HCT116 (cell line): ENCODE measurements at regions not wholly inside any gene's neighbourhood (a gene's known extent, or its start where the extent isn't known, plus 50 kb on each side); places are given as distances from the start of the nearest gene placed in this dataset.

Source experiments
- ATAC-seq: fragments of 200-7000 bp; cut with Tn5 transposase; 2 replicates; pipeline ENCODE4 v1.9.1; 2020; ENCODE audit warnings: mild to moderate bottlenecking, moderate library complexity
- BruUV-seq: library from RNA; stranded (reverse); fragments of 400-500 nt; replicated peaks from 2 replicates; lab custom pipeline; 2021; lab: Mats Ljungman, UMichigan
- CTCF ChIA-PET: fragments of 300-600 bp; sonication (Branson Sonifier 250); formaldehyde crosslinking; loops from one replicate; lab custom pipeline; 2021; ENCODE audit warnings: antibody characterized with exemption; lab: Charles Lee
- POLR2A ChIA-PET: fragments of 300-600, 350-600 bp; sonication (Branson Sonifier 250); formaldehyde crosslinking; loops from one replicate; lab custom pipeline; 2021; ENCODE audit warnings: antibody characterized with exemption; lab: Charles Lee
- RAD21 ChIA-PET, 2 experiments: fragments of 300-600 bp; sonication (Branson Sonifier 250); formaldehyde crosslinking; loops; one replicate each; lab custom pipeline; 2023; ENCODE audit warnings: low total read pairs in 2 of 2; ENCODE audit not compliant: uncharacterized antibody in 2 of 2, unreplicated experiment in 2 of 2, low non-redundant PET in 1 of 2; lab: Charles Lee
- DNase-seq: peaks from one replicate; pipeline ENCODE4 v3.0.0-alpha.2; 2010; ENCODE audit warnings: low read depth, low spot score
- H2AFZ ChIP-seq: fragments of 200-600 bp; shearing (Covaris generic), sonication (generic); 2 replicates; pipeline ENCODE4 v1.6.1; 2017; ENCODE audit warnings: low read depth, mixed run types, mixed read lengths, antibody characterized with exemption, low read length; ENCODE audit not compliant: poor library complexity, severe bottlenecking
- H3K27ac ChIP-seq: 2 replicates; pipeline ENCODE4 v1.5.1; 2012; ENCODE audit warnings: low read depth, low read length
- H3K27me3 ChIP-seq: fragments of 200-600 bp; sonication (generic); 2 replicates; pipeline ENCODE4 v1.6.1; 2016; ENCODE audit warnings: mixed run types, low read length, mixed read lengths; ENCODE audit not compliant: insufficient read depth
- H3K36me3 ChIP-seq, 2 experiments: fragments of 200-500 bp in 1 of 2; fragments of 200-600 bp in 1 of 2; sonication (Bioruptor generic) in 1 of 2; sonication (generic) in 1 of 2; 2 replicates each; pipeline versions ENCODE4 v1.5.1 to v1.6.1; 2014 to 2016; ENCODE audit warnings: low read length in 2 of 2, inconsistent platforms in 1 of 2, mixed read lengths in 1 of 2, mixed run types in 1 of 2; ENCODE audit not compliant: insufficient read depth in 2 of 2, control insufficient read depth in 1 of 2
- H3K4me1 ChIP-seq, 2 experiments: fragments of 200-600 bp in 1 of 2; sonication (generic) in 1 of 2; 2 replicates each; pipeline versions ENCODE4 v1.5.1 to v1.6.1; 2012 to 2017; ENCODE audit warnings: low read length in 2 of 2, inconsistent platforms in 1 of 2, mild to moderate bottlenecking in 1 of 2, mixed read lengths in 1 of 2, mixed run types in 1 of 2, moderate library complexity in 1 of 2; ENCODE audit not compliant: insufficient read depth in 2 of 2, control insufficient read depth in 1 of 2
- H3K4me2 ChIP-seq: fragments of 200-600 bp; sonication (generic); 2 replicates; pipeline ENCODE4 v1.6.1; 2017; ENCODE audit warnings: mixed run types, low read length, mixed read lengths
- H3K4me3 ChIP-seq, 2 experiments: fragments of 200-600 bp in 1 of 2; sonication (generic) in 1 of 2; replicated peaks in 1 of 2; 2 replicates each; pipeline ENCODE4 v1.5.1; 2011 to 2016; ENCODE audit warnings: low read length in 2 of 2, control low read depth in 1 of 2, low read depth in 1 of 2, mild to moderate bottlenecking in 1 of 2, mixed read lengths in 1 of 2, mixed run types in 1 of 2
- H3K79me2 ChIP-seq: fragments of 200-600 bp; sonication (generic); 2 replicates; pipeline ENCODE4 v1.6.1; 2017; ENCODE audit warnings: mild to moderate bottlenecking, mixed run types, low read length, moderate library complexity, mixed read lengths; ENCODE audit not compliant: insufficient read depth
- H3K9ac ChIP-seq: fragments of 200-600 bp; sonication (generic); 2 replicates; pipeline ENCODE4 v1.6.1; 2016; ENCODE audit warnings: low read length, mixed read lengths
- H3K9me2 ChIP-seq: fragments of 200-600 bp; sonication (generic), shearing (Covaris generic); 2 replicates; pipeline ENCODE4 v1.6.1; 2017; ENCODE audit warnings: mixed run types, mild to moderate bottlenecking, moderate library complexity; ENCODE audit not compliant: insufficient read depth
- H3K9me3 ChIP-seq, 2 experiments: fragments of 200-500 bp in 1 of 2; fragments of 200-600 bp in 1 of 2; sonication (Bioruptor generic) in 1 of 2; sonication (generic) in 1 of 2; 2 replicates each; pipeline ENCODE4 v1.6.1; 2014 to 2017; ENCODE audit warnings: low read length in 2 of 2, mixed read lengths in 2 of 2, inconsistent platforms in 1 of 2, low read depth in 1 of 2, mild to moderate bottlenecking in 1 of 2, mixed run types in 1 of 2, moderate library complexity in 1 of 2; ENCODE audit not compliant: control insufficient read depth in 1 of 2, insufficient read depth in 1 of 2
- H4K20me1 ChIP-seq: fragments of 200-600 bp; sonication (generic), shearing (Covaris generic); 2 replicates; pipeline ENCODE4 v1.6.1; 2017; ENCODE audit warnings: mixed run types, mild to moderate bottlenecking, moderate library complexity; ENCODE audit not compliant: insufficient read depth
- CBX3 ChIP-seq: IDR thresholded peaks from 2 replicates; pipeline ENCODE4 v1.6.1; 2012; ENCODE audit warnings: low read depth
- CEBPB ChIP-seq: IDR thresholded peaks from 2 replicates; pipeline ENCODE4 v1.6.1; 2012; ENCODE audit warnings: low read depth
- EGR1 ChIP-seq: IDR thresholded peaks from 2 replicates; pipeline ENCODE4 v1.6.1; 2012; ENCODE audit warnings: low read depth
- ELF1 ChIP-seq: IDR thresholded peaks from 2 replicates; pipeline ENCODE4 v1.6.1; 2012; ENCODE audit warnings: low read depth, borderline replicate concordance
- EZH2phosphoT487 ChIP-seq: fragments of 200-600 bp; IDR thresholded peaks from 2 replicates; pipeline ENCODE4 v1.6.1; 2018; ENCODE audit warnings: antibody characterized with exemption, borderline replicate concordance
- FOSL1 ChIP-seq: IDR thresholded peaks from 2 replicates; pipeline ENCODE4 v1.6.1; 2012; ENCODE audit warnings: low read depth
- JUND ChIP-seq: IDR thresholded peaks from 2 replicates; pipeline ENCODE4 v1.6.1; 2012
- POLR2A ChIP-seq: IDR thresholded peaks from 2 replicates; pipeline ENCODE4 v1.7.0; 2011; ENCODE audit warnings: borderline replicate concordance; ENCODE audit not compliant: insufficient read depth, insufficient read length; ENCODE audit errors: extremely low read depth
- POLR2AphosphoS5 ChIP-seq: IDR thresholded peaks from 2 replicates; pipeline ENCODE4 v1.6.1; 2011; ENCODE audit warnings: mild to moderate bottlenecking, low read depth, low read length, moderate library complexity
- RAD21 ChIP-seq: IDR thresholded peaks from 2 replicates; pipeline ENCODE4 v1.6.1; 2012; ENCODE audit warnings: low read depth, mild to moderate bottlenecking
- SIN3A ChIP-seq: IDR thresholded peaks from 2 replicates; pipeline ENCODE4 v1.6.1; 2012; ENCODE audit warnings: low read depth
- SP1 ChIP-seq: IDR thresholded peaks from 2 replicates; pipeline ENCODE4 v1.6.1; 2012; ENCODE audit warnings: low read depth
- SRF ChIP-seq: IDR thresholded peaks from 2 replicates; pipeline ENCODE4 v1.6.1; 2012; ENCODE audit warnings: low read depth
- TCF7L2 ChIP-seq: IDR thresholded peaks from 2 replicates; pipeline ENCODE4 v1.7.0; 2011; ENCODE audit warnings: borderline replicate concordance, inconsistent platforms; ENCODE audit not compliant: insufficient read depth, insufficient read length; ENCODE audit errors: extremely low read depth
- YY1 ChIP-seq: IDR thresholded peaks from 2 replicates; pipeline ENCODE4 v1.6.1; 2011; ENCODE audit warnings: low read length, low read depth, moderate library complexity, mild to moderate bottlenecking; ENCODE audit not compliant: insufficient replicate concordance; ENCODE audit errors: extremely low read depth
- ZFX ChIP-seq: fragments of 450-650 bp; IDR thresholded peaks from 2 replicates; pipeline ENCODE4 v1.6.1; 2017
- ZNF274 ChIP-seq: fragments of 200-500 bp; sonication (Bioruptor generic); IDR thresholded peaks from 2 replicates; pipeline ENCODE4 v1.6.1; 2014; ENCODE audit warnings: mild to moderate bottlenecking, low read depth, low read length, inconsistent platforms
- intact Hi-C: fragments of 100-400 bp; cut with micrococcal nuclease; formaldehyde crosslinking; loops from 2 replicates; pipeline ENCODE4 v1.10.0; 2022
- TF ChIP-seq, protein P1 (sequence below): IDR thresholded peaks from 2 replicates; pipeline ENCODE4 v1.6.1; 2012
- TF ChIP-seq, protein P2 (sequence below): IDR thresholded peaks from 2 replicates; pipeline ENCODE4 v1.6.1; 2012

DNA sequence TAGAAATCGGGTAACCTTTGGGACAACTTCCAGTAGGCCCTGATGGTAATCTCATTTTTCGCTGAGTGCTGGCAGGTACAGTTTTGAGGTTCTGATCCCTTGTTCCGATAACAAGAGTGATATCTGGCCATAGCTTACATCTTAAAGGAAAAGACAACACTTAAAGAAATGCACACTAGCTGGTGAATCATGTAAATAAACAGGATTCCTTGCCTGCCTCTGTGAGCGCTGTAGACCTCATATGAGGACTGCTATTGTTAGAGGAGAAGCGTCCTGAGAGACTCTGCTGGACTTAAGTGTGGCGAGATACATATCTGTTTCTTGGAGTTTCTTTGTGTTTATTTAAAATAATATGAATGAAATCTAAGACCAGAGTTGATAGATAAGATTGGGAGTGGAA is 149.3 kb upstream of the SLC4A4 start:
- Histone ChIP-seq H3K4me1 (peaks cover 0 to 5% of the 10 kb centered on the region in 2 experiments; a peak in 1 of 4 replicates), H3K9me3 (no peaks in the 10 kb centered on the region), H3K9ac (no peak overlapping the region), H3K27ac (no peak overlapping the region), H3K4me2 (no peak overlapping the region), H3K27me3 (peaks cover 15% of the 10 kb centered on the region; the same call in 1 of the 2 replicates), H3K9me2 (no peaks in the 10 kb centered on the region), H3K4me3 (no peak overlapping the region), H3K36me3 (no peaks in the 10 kb centered on the region), H4K20me1 (no peaks in the 10 kb centered on the region), H2AFZ (no peak overlapping the region), H3K79me2 (no peaks in the 10 kb centered on the region)
- TF ChIP-seq JUND (no peak), YY1 (no peak), SRF (no peak), TCF7L2 (no peak), CEBPB (no peak), EZH2phosphoT487 (no peak), POLR2A (no peak), EGR1 (no peak), ZFX (no peak), ELF1 (no peak), POLR2AphosphoS5 (no peak), FOSL1 (no peak), RAD21 (no peak), SP1 (no peak), CBX3 (no peak), SIN3A (no peak), ZNF274 (no peak)
- TF ChIP-seq, protein P1, sequence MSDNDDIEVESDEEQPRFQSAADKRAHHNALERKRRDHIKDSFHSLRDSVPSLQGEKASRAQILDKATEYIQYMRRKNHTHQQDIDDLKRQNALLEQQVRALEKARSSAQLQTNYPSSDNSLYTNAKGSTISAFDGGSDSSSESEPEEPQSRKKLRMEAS = no peak
- TF ChIP-seq, protein P2, sequence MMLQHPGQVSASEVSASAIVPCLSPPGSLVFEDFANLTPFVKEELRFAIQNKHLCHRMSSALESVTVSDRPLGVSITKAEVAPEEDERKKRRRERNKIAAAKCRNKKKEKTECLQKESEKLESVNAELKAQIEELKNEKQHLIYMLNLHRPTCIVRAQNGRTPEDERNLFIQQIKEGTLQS = no peak
- ATAC-seq = no peak
- BruUV-seq = no TSS peak
- CTCF ChIA-PET = no interaction called here
- POLR2A ChIA-PET = no interaction called here
- RAD21 ChIA-PET = no interaction called here
- intact Hi-C loops = loop anchor here (5.0 to 10.0 kb wide), 2 partner anchors 523 to 535 kb away; no protein-coding TSS in a partner anchor
- no peak for DNase-seq
